ENCODE measurements at regions not wholly inside any gene's neighbourhood (a gene's known extent, or its start where the extent isn't known, plus 50 kb on each side); places are given as distances from the start of the nearest gene placed in this dataset.

GRCh38 chr18:24669502-24669901 is 209.1 kb downstream of the HRH4 start:
- in situ Hi-C loops (cut with MboI; ENCODE audit: low pct_unique_long_range_greater_than_20kb, low sequenced_read_pairs, unreplicated experiment), result no loop called here
- no peak for DNase-seq (ENCODE audit: low spot score)
- TF ChIP-seq CTCF (IDR thresholded peaks at IDR 0.05; ENCODE audit: extremely low read depth, insufficient read depth, missing control alignments), result no peak

- in situ Hi-C loops (cut with MboI; ENCODE audit: low pct_unique_long_range_greater_than_20kb, low sequenced_read_pairs, unreplicated experiment), result no loop called here
- DNase-seq (ENCODE audit: low spot score), result no peak
- no peak for TF ChIP-seq CTCF (IDR thresholded peaks at IDR 0.05; ENCODE audit: extremely low read depth, insufficient read depth, missing control alignments)
Measured at GRCh38 chr18:24672165-24672941, 211.9 kb downstream of the HRH4 start.

- no peak for TF ChIP-seq CTCF (IDR thresholded peaks at IDR 0.05; ENCODE audit: extremely low read depth, insufficient read depth, missing control alignments)
- DNase-seq (ENCODE audit: low spot score), result no peak
- in situ Hi-C loops (cut with MboI; ENCODE audit: low pct_unique_long_range_greater_than_20kb, low sequenced_read_pairs, unreplicated experiment), result no loop called here
Measured at GRCh38 chr18:24674200-24674599, 213.8 kb downstream of the HRH4 start.

- no peak for DNase-seq (ENCODE audit: low spot score)
- in situ Hi-C loops (cut with MboI; ENCODE audit: low pct_unique_long_range_greater_than_20kb, low sequenced_read_pairs, unreplicated experiment), result no loop called here
Measured at GRCh38 chr18:24674605-24675004, 214.2 kb downstream of the HRH4 start.

GRCh38 chr18:24677011-24677410 is 216.6 kb downstream of the HRH4 start:
- TF ChIP-seq CTCF (IDR thresholded peaks at IDR 0.05; ENCODE audit: extremely low read depth, insufficient read depth, missing control alignments), result no peak
- no peak for DNase-seq (ENCODE audit: low spot score)
- in situ Hi-C loops (cut with MboI; ENCODE audit: low pct_unique_long_range_greater_than_20kb, low sequenced_read_pairs, unreplicated experiment), result no loop called here

More at GRCh38 chr18:24674605-24675004, 214.2 kb downstream of the HRH4 start:
- TF ChIP-seq CTCF (IDR thresholded peaks at IDR 0.05; ENCODE audit: extremely low read depth, insufficient read depth, missing control alignments), result no peak

GRCh38 chr18:24678107-24678506 is 217.7 kb downstream of the HRH4 start:
- no peak for DNase-seq (ENCODE audit: low spot score)
- in situ Hi-C loops (cut with MboI; ENCODE audit: low pct_unique_long_range_greater_than_20kb, low sequenced_read_pairs, unreplicated experiment), result no loop called here
- no peak for TF ChIP-seq CTCF (IDR thresholded peaks at IDR 0.05; ENCODE audit: extremely low read depth, insufficient read depth, missing control alignments)
